Cardiac fibroblast (primary cell): ENCODE measurements at regions not wholly inside any gene's neighbourhood (a gene's known extent, or its start where the extent isn't known, plus 50 kb on each side); places are given as distances from the start of the nearest gene placed in this dataset.

Source experiments
- DNase-seq, 2 donors: peaks; one replicate each; pipeline versions ENCODE4 v3.0.0 to v3.0.0-alpha.2; 2010; ENCODE audit warnings: low read depth in 2 of 2
- H3K4me3 ChIP-seq, 2 donors: replicated peaks in 1 of 2; 1 replicate in 1 of 2; 2 replicates in 1 of 2; pipeline ENCODE4 v1.5.1; 2011; ENCODE audit warnings: low read depth in 2 of 2, low read length in 2 of 2, mild to moderate bottlenecking in 2 of 2, moderate library complexity in 1 of 2
- TF ChIP-seq, protein P1 (sequence below): IDR thresholded peaks from one replicate; pipeline ENCODE4 v1.5.1; 2011; ENCODE audit warnings: low read depth, mild to moderate bottlenecking, low read length, inconsistent platforms

DNA sequence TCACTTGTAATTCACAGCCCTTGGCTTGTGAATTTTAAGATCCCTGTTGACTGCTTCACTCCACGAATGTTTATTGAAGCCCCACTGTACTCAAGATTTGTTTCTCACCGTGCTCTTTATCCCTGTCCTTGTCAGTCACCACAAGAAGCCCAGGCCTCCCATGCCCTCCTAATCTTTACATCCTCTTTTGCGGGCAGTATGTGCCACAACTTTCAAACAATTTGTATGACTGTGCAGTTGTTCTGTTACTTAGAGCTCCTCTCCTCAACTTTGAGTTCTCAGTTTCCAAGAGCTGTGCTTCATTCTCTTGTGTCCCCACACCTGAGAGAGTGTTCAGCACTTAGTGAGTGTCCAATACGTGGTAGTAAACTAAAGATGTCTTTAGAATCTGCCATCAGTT lies 467.7 kb downstream of the NKX6-1 start:
- TF ChIP-seq, protein P1, sequence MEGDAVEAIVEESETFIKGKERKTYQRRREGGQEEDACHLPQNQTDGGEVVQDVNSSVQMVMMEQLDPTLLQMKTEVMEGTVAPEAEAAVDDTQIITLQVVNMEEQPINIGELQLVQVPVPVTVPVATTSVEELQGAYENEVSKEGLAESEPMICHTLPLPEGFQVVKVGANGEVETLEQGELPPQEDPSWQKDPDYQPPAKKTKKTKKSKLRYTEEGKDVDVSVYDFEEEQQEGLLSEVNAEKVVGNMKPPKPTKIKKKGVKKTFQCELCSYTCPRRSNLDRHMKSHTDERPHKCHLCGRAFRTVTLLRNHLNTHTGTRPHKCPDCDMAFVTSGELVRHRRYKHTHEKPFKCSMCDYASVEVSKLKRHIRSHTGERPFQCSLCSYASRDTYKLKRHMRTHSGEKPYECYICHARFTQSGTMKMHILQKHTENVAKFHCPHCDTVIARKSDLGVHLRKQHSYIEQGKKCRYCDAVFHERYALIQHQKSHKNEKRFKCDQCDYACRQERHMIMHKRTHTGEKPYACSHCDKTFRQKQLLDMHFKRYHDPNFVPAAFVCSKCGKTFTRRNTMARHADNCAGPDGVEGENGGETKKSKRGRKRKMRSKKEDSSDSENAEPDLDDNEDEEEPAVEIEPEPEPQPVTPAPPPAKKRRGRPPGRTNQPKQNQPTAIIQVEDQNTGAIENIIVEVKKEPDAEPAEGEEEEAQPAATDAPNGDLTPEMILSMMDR: no peak
- no peak for DNase-seq
- H3K4me3 ChIP-seq: no peak overlapping the region

DNA sequence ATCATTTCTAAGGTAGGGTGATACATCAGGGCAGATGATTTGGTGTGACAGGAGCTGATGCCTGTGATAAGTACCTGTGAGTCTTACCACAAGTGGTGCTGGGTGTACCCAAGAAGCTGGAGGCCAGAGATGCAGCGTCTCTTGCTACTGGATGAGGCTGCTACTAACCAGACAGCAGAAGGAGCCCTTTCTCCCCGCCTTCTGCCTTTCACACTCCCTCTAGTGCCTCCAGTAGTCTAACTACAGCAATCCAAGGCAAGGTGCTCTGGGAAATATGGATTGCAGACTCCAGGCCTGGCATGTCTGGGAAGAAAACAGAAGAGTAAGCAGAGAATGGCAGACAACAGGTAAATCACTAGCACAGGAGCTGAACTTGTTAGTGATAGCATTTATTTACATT lies 470.8 kb downstream of the NKX6-1 start:
- no peak overlapping the region for H3K4me3 ChIP-seq
- TF ChIP-seq, protein P1: no peak
- no peak for DNase-seq

DNA sequence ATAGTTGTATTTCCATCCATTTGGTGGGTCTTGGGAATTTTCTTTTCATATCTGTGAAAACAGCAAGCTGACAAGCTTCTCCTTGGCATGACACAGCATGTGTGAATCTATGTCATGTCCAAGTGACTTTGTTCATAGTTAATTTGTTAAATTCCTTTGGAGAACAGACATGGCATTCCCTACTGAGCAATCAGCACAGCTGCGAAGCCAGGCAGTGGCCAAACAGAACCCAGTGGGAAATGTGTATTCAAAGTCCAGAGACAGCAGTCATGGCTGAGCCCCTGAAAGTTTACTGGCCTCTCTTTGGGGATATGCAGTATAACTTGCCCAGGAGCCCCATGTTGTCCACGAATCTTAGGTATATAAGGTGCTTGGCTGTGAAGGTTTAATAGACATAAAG lies 474.7 kb downstream of the NKX6-1 start:
- DNase-seq: no peak
- TF ChIP-seq, protein P1: no peak
- H3K4me3 ChIP-seq: no peak overlapping the region

DNA sequence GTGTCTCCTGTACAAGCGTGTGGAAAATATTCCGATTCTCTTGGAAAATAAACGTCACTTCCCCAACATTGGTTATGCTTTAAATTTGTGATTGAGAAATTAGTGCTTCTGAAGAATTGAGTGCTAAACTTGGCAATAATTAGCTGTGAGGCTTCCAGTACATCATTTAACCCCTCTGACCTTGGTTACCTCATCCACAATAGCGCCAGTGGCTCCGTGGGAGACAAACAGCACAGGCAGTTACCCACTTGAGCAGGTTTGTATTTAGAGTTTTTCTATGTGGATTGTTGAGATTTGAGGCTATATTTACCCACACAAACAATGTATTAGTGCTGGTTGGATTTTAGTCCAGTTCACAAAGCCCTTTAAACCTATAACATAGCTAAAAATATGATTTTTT lies 476.5 kb downstream of the NKX6-1 start:
- TF ChIP-seq, protein P1: no peak
- DNase-seq: no peak
- H3K4me3 ChIP-seq: no peak overlapping the region

DNA sequence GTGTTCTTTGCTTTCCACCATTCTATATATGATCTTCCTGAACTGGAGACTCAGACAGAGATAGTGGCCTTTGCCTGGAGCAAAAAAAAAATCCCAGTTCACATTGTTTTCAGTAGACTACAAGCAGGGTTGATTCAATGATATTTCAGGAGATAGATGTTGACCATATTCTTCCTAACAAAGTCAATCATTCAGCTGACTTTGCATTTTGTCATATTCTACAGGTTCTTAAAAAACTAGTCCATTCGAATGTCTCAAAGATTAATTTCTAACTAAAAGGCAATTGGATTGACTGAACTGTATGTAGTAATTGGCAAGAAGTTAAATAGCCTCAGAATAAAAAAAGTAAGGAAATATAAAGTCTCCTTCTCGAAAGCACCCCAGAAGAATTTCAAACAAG lies 479.5 kb downstream of the NKX6-1 start:
- TF ChIP-seq, protein P1: no peak
- no peak overlapping the region for H3K4me3 ChIP-seq
- DNase-seq: no peak

DNA sequence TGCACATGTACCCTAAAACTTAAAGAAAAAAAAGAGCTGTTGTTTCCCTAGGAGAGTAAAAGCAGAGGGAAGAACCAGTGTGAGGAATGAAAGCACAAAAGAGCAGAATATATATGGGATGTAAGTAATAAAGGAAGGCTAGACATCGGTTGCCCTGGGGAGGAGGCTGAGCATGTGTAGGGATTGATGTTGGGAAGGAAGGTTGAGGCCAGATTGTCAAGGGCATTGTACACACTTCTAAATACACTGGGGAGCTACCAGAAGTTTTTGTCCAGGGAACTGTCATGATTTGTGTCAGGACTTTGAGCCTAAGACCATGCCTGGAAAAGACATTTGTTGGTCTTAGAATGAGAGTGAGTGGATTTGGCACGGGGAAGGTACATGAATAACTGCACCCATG lies 467.1 kb downstream of the GPAT3 start:
- no peak for DNase-seq
- no peak overlapping the region for H3K4me3 ChIP-seq
- TF ChIP-seq, protein P1: no peak

DNA sequence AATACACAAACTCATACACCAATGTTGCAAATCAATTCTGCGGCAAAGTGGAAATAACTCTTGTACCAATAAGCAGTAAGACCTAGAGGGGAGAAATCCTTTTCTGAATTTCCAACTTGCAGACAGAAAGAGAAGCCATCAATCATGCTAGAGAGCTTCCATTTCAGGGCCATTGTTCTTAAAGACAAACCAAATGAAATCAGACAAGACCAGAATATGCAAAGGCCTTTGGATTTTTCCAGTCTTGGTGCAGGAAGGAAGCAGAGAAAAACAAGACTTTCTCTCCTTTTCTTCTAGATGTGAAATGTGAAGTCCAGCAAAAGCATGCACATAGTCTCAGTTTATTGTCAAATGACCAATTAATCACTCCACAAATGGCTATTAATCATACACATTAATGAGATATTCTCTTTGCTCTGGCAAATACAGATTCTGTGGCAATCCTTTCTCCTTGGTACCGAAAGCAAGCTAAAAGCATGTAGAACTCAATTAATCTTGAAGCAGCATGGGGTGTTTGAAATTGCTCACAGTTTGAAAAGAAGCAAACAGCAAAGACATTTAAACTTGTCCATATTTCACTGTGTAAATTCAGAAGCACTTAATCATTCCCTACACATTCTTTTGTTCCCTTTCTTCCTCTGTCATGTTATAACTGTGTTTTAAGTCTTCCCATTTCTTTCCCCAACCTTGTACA lies 466.1 kb downstream of the GPAT3 start:
- TF ChIP-seq, protein P1: no peak
- no peak overlapping the region for H3K4me3 ChIP-seq
- DNase-seq: no peak
